H9 (cell line): ENCODE measurements at regions not wholly inside any gene's neighbourhood (a gene's known extent, or its start where the extent isn't known, plus 50 kb on each side); places are given as distances from the start of the nearest gene placed in this dataset.

Experiments used
- DNase-seq: peaks from one replicate; pipeline ENCODE4 v3.0.0-alpha.2; 2017
- H2AFZ ChIP-seq: one replicate; pipeline ENCODE4 v1.6.1; 2013; ENCODE audit warnings: mild to moderate bottlenecking, low read length, control low read depth, moderate library complexity
- H2AK5ac ChIP-seq: 2 replicates; pipeline ENCODE4 v1.6.1; 2013; ENCODE audit warnings: low read length, control low read depth, mixed read lengths; ENCODE audit not compliant: insufficient read length
- H2BK120ac ChIP-seq: one replicate; pipeline ENCODE4 v1.6.1; 2013; ENCODE audit warnings: low read depth, mild to moderate bottlenecking, low read length, control low read depth, inconsistent platforms; ENCODE audit not compliant: poor library complexity, severe bottlenecking
- H2BK12ac ChIP-seq: 2 replicates; pipeline ENCODE4 v1.6.1; 2013; ENCODE audit warnings: low read length, control low read depth, mixed read lengths, low read depth; ENCODE audit not compliant: insufficient read length
- H2BK15ac ChIP-seq: 2 replicates; pipeline ENCODE4 v1.6.1; 2013; ENCODE audit warnings: low read depth, low read length, control low read depth
- H2BK20ac ChIP-seq: one replicate; pipeline ENCODE4 v1.6.1; 2013; ENCODE audit warnings: low read depth, mild to moderate bottlenecking, low read length, control low read depth, inconsistent platforms; ENCODE audit not compliant: poor library complexity, severe bottlenecking
- H2BK5ac ChIP-seq: 2 replicates; pipeline ENCODE4 v1.6.1; 2013; ENCODE audit warnings: low read length, control low read depth, mixed read lengths; ENCODE audit not compliant: insufficient read length
- H3K14ac ChIP-seq: 2 replicates; pipeline ENCODE4 v1.6.1; 2013; ENCODE audit warnings: low read length, control low read depth; ENCODE audit not compliant: insufficient read depth
- H3K18ac ChIP-seq: 2 replicates; pipeline ENCODE4 v1.6.1; 2013; ENCODE audit warnings: low read depth, mild to moderate bottlenecking, mixed read lengths, low read length, control low read depth; ENCODE audit not compliant: insufficient read length
- H3K23ac ChIP-seq: 2 replicates; pipeline ENCODE4 v1.6.1; 2013; ENCODE audit warnings: low read length, control low read depth, mixed read lengths, low read depth; ENCODE audit not compliant: insufficient read length
- H3K23me2 ChIP-seq: 2 replicates; pipeline ENCODE4 v1.6.1; 2013; ENCODE audit warnings: low read depth, mild to moderate bottlenecking, mixed read lengths, low read length, control low read depth; ENCODE audit not compliant: insufficient read length, poor library complexity, severe bottlenecking
- H3K27ac ChIP-seq: 2 replicates; pipeline ENCODE4 v1.5.1; 2013; ENCODE audit warnings: low read length, control low read depth, mixed read lengths, low read depth; ENCODE audit not compliant: insufficient read length
- H3K27me3 ChIP-seq: 2 replicates; pipeline ENCODE4 v1.6.1; 2013; ENCODE audit warnings: low read length, control low read depth, inconsistent platforms; ENCODE audit not compliant: insufficient read depth
- H3K4ac ChIP-seq: 2 replicates; pipeline ENCODE4 v1.6.1; 2013; ENCODE audit warnings: low read depth, mild to moderate bottlenecking, control low read depth, inconsistent platforms, low read length, moderate library complexity
- H3K4me1 ChIP-seq: 2 replicates; pipeline ENCODE4 v1.6.1; 2013; ENCODE audit warnings: low read length, control low read depth, inconsistent platforms; ENCODE audit not compliant: insufficient read depth
- H3K4me2 ChIP-seq: 2 replicates; pipeline ENCODE4 v1.6.1; 2013; ENCODE audit warnings: low read length, control low read depth, mixed read lengths; ENCODE audit not compliant: insufficient read length, insufficient read depth
- H3K56ac ChIP-seq: 2 replicates; pipeline ENCODE4 v1.6.1; 2013; ENCODE audit warnings: low read depth, mild to moderate bottlenecking, mixed read lengths, low read length, control low read depth; ENCODE audit not compliant: insufficient read length
- H3K79me1 ChIP-seq: 2 replicates; pipeline ENCODE4 v1.6.1; 2013; ENCODE audit warnings: low read depth, mild to moderate bottlenecking, moderate library complexity, low read length, control low read depth, inconsistent platforms; ENCODE audit not compliant: insufficient read depth, poor library complexity, severe bottlenecking
- H3K79me2 ChIP-seq: 2 replicates; pipeline ENCODE4 v1.6.1; 2013; ENCODE audit warnings: low read length, control low read depth, inconsistent platforms; ENCODE audit not compliant: insufficient read depth
- H3K9ac ChIP-seq: 2 replicates; pipeline ENCODE4 v1.6.1; 2013; ENCODE audit warnings: low read length, control low read depth, mixed read lengths; ENCODE audit not compliant: insufficient read length; ENCODE audit errors: extremely low read depth
- H3K9me3 ChIP-seq: one replicate; pipeline ENCODE4 v1.6.1; 2013; ENCODE audit warnings: low read depth, low read length, inconsistent platforms; ENCODE audit not compliant: control insufficient read depth
- H3T11ph ChIP-seq: one replicate; pipeline ENCODE4 v1.6.1; 2013; ENCODE audit warnings: mild to moderate bottlenecking, low read length, control low read depth, inconsistent platforms
- H4K20me1 ChIP-seq: one replicate; pipeline ENCODE4 v1.6.1; 2013; ENCODE audit not compliant: control insufficient read depth, insufficient read length, insufficient read depth
- H4K5ac ChIP-seq: 2 replicates; pipeline ENCODE4 v1.6.1; 2013; ENCODE audit warnings: low read depth, mild to moderate bottlenecking, mixed read lengths, low read length, control low read depth; ENCODE audit not compliant: insufficient read length
- H4K8ac ChIP-seq: replicated peaks from 2 replicates; pipeline ENCODE4 v1.6.1; 2013; ENCODE audit warnings: low read length, control low read depth, mixed read lengths, low read depth; ENCODE audit not compliant: insufficient read length
- H4K91ac ChIP-seq: 2 replicates; pipeline ENCODE4 v1.6.1; 2013; ENCODE audit warnings: low read depth, mild to moderate bottlenecking, moderate library complexity, mixed read lengths, low read length, control low read depth; ENCODE audit not compliant: insufficient read length
- H3K27ac Mint-ChIP-seq, 3 experiments: 2 replicates in 2 of 3; 3 replicates in 1 of 3; pipeline ENCODE4 v1.8.0; 2020 to 2021; ENCODE audit warnings: mixed read lengths in 3 of 3, mild to moderate bottlenecking in 1 of 3, moderate library complexity in 1 of 3
- H3K27me3 Mint-ChIP-seq: 2 replicates; pipeline ENCODE4 v1.8.0; 2021; ENCODE audit warnings: low read depth, mild to moderate bottlenecking, moderate library complexity, mixed read lengths
- H3K36me3 Mint-ChIP-seq, 3 experiments: 2 replicates in 2 of 3; 3 replicates in 1 of 3; pipeline ENCODE4 v1.8.0; 2020 to 2021; ENCODE audit warnings: low read depth in 3 of 3, mixed read lengths in 3 of 3; ENCODE audit not compliant: insufficient read depth in 1 of 3
- H3K4me1 Mint-ChIP-seq, 2 experiments: 2 replicates each; pipeline ENCODE4 v1.8.0; 2020; ENCODE audit warnings: mixed read lengths in 2 of 2
- H3K4me3 Mint-ChIP-seq, 2 experiments: 2 replicates in 1 of 2; 3 replicates in 1 of 2; pipeline ENCODE4 v1.8.0; 2020 to 2021; ENCODE audit warnings: mild to moderate bottlenecking in 2 of 2, mixed read lengths in 2 of 2, moderate library complexity in 1 of 2
- H3K9me3 Mint-ChIP-seq, 2 experiments: 2 replicates in 1 of 2; 3 replicates in 1 of 2; pipeline ENCODE4 v1.8.0; 2020; ENCODE audit warnings: mild to moderate bottlenecking in 2 of 2, mixed read lengths in 2 of 2, moderate library complexity in 1 of 2
- WGBS: extraction: QIAGEN DNeasy Blood & Tissue Kit; methylation state at CpG from one replicate; pipeline ENCODE4 v1.1.7; 2013; ENCODE audit warnings: missing lambda C conversion rate, low lambda C conversion rate, mixed read lengths; ENCODE audit not compliant: insufficient read length; ENCODE audit errors: extremely low coverage; 5-methylcytosine and 5-hydroxymethylcytosine counted together
- TF ChIP-seq, protein P1 (sequence below): fragments of 200-600 bp; sonication (generic); conservative IDR thresholded peaks from 3 replicates; pipeline ENCODE4 v1.8.0; 2021; ENCODE audit warnings: antibody characterized with exemption, mild to moderate bottlenecking

DNA sequence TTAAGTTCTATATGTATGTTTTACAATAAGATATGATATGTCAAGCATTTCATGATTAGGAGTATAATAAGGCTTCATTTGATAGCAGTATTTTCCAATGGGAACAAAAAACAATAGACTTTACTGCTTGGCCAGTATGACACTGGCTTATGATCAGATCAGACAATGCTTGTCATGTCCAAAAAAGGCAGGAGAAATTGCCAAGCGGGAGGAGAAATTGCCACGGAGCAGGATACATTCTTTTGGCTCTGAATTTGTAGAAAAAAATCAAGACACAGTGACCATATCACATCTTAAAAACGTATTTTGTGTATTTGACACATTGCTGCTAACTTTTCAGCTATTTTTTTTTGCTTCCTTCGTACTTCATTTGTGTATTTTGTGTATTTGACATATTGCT is 404.1 kb downstream of the CNTNAP4 start:
- H3K27ac ChIP-seq: no peak overlapping the region
- no peak overlapping the region for H3K9ac ChIP-seq
- H4K5ac ChIP-seq: no peak overlapping the region
- H3K36me3 Mint-ChIP-seq: peaks cover 0 to 3% (median 0%) of the 10 kb centered on the region in 3 experiments; a peak in 2 of 7 replicates
- no peak overlapping the region for H3K56ac ChIP-seq
- no peaks in the 10 kb centered on the region for H3K79me2 ChIP-seq
- H2BK120ac ChIP-seq: no peak overlapping the region
- no peak overlapping the region for H4K91ac ChIP-seq
- WGBS: no CpG with 5 or more reads among the region's 4 CpGs
- no peak overlapping the region for H2BK15ac ChIP-seq
- peaks cover 20% of the 10 kb centered on the region in 2 experiments for H3K4me1 Mint-ChIP-seq
- no peaks in the 10 kb centered on the region for H4K20me1 ChIP-seq
- H3K27ac Mint-ChIP-seq: no peak overlapping the region
- H3K18ac ChIP-seq: no peak overlapping the region
- H4K8ac ChIP-seq: no peak overlapping the region
- no peaks in the 10 kb centered on the region for H3K9me3 ChIP-seq
- no peak overlapping the region for H3T11ph ChIP-seq
- no peak overlapping the region for H3K4ac ChIP-seq
- no peak overlapping the region for H3K14ac ChIP-seq
- no peak overlapping the region for H2BK5ac ChIP-seq
- H3K9me3 Mint-ChIP-seq: peaks cover 2 to 7% of the 10 kb centered on the region in 2 experiments; a peak in 2 of 5 replicates
- H3K27me3 ChIP-seq: no peaks in the 10 kb centered on the region
- H3K79me1 ChIP-seq: no peaks in the 10 kb centered on the region
- H3K23me2 ChIP-seq: no peaks in the 10 kb centered on the region
- peaks cover 4% of the 10 kb centered on the region for H3K4me1 ChIP-seq
- H2BK12ac ChIP-seq: no peak overlapping the region
- no peak overlapping the region for H2AFZ ChIP-seq
- no peak overlapping the region for H3K4me2 ChIP-seq
- DNase-seq: no peak
- TF ChIP-seq, protein P1, sequence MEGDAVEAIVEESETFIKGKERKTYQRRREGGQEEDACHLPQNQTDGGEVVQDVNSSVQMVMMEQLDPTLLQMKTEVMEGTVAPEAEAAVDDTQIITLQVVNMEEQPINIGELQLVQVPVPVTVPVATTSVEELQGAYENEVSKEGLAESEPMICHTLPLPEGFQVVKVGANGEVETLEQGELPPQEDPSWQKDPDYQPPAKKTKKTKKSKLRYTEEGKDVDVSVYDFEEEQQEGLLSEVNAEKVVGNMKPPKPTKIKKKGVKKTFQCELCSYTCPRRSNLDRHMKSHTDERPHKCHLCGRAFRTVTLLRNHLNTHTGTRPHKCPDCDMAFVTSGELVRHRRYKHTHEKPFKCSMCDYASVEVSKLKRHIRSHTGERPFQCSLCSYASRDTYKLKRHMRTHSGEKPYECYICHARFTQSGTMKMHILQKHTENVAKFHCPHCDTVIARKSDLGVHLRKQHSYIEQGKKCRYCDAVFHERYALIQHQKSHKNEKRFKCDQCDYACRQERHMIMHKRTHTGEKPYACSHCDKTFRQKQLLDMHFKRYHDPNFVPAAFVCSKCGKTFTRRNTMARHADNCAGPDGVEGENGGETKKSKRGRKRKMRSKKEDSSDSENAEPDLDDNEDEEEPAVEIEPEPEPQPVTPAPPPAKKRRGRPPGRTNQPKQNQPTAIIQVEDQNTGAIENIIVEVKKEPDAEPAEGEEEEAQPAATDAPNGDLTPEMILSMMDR: no peak
- H3K27me3 Mint-ChIP-seq: no peaks in the 10 kb centered on the region
- no peak overlapping the region for H3K4me3 Mint-ChIP-seq
- no peak overlapping the region for H2BK20ac ChIP-seq
- no peak overlapping the region for H3K23ac ChIP-seq
- no peak overlapping the region for H2AK5ac ChIP-seq
